Ishikawa (cell line): ENCODE measurements at regions not wholly inside any gene's neighbourhood (a gene's known extent, or its start where the extent isn't known, plus 50 kb on each side); places are given as distances from the start of the nearest gene placed in this dataset.

ENCODE experiments used
- CEBPB ChIP-seq: IDR thresholded peaks from 2 replicates; pipeline ENCODE4 v1.6.1; 2012
- CREB1 ChIP-seq: IDR thresholded peaks from 2 replicates; pipeline ENCODE4 v1.6.1; 2012; ENCODE audit warnings: low read depth
- EGR1 ChIP-seq: IDR thresholded peaks from 2 replicates; pipeline ENCODE4 v1.6.1; 2012
- EP300 ChIP-seq: IDR thresholded peaks from 2 replicates; pipeline ENCODE4 v1.6.1; 2012; ENCODE audit warnings: borderline replicate concordance
- FOXM1 ChIP-seq: IDR thresholded peaks from 2 replicates; pipeline ENCODE4 v1.6.1; 2012; ENCODE audit warnings: low read depth, borderline replicate concordance
- MAX ChIP-seq: IDR thresholded peaks from 2 replicates; pipeline ENCODE4 v1.6.1; 2012
- NFIC ChIP-seq: IDR thresholded peaks from 2 replicates; pipeline ENCODE4 v1.6.1; 2012
- RAD21 ChIP-seq: IDR thresholded peaks from 2 replicates; pipeline ENCODE4 v1.6.1; 2012; ENCODE audit warnings: low read depth
- REST ChIP-seq: IDR thresholded peaks from 2 replicates; pipeline ENCODE4 v1.6.1; 2012; ENCODE audit warnings: low read depth, mild to moderate bottlenecking
- TAF1 ChIP-seq: IDR thresholded peaks from 2 replicates; pipeline ENCODE4 v1.6.1; 2012; ENCODE audit warnings: low read depth, mild to moderate bottlenecking
- TCF12 ChIP-seq: IDR thresholded peaks from 2 replicates; pipeline ENCODE4 v1.6.1; 2012; ENCODE audit warnings: low read depth
- TEAD4 ChIP-seq: IDR thresholded peaks from 2 replicates; pipeline ENCODE4 v1.6.1; 2012
- USF1 ChIP-seq: IDR thresholded peaks from 2 replicates; pipeline ENCODE4 v1.6.1; 2012
- YY1 ChIP-seq: IDR thresholded peaks from 2 replicates; pipeline ENCODE4 v1.6.1; 2012; ENCODE audit warnings: low read depth
- ZBTB7A ChIP-seq: IDR thresholded peaks from 2 replicates; pipeline ENCODE4 v1.6.1; 2012; ENCODE audit warnings: low read depth

- TF ChIP-seq CREB1 (no peak), TCF12 (no peak), EGR1 (no peak), RAD21 (no peak), ZBTB7A (no peak), MAX (no peak)
Observed at GRCh38 chr10:65816536-65816935, 1109.3 kb upstream of the LRRTM3 start.

GRCh38 chr10:65818990-65819389 lies 1106.8 kb upstream of the LRRTM3 start:
- TF ChIP-seq TAF1 (no peak), MAX (no peak), REST (no peak), CEBPB (no peak), USF1 (no peak), TCF12 (no peak), CREB1 (no peak), RAD21 (no peak), TEAD4 (no peak), FOXM1 (no peak), NFIC (no peak), EGR1 (no peak), ZBTB7A (no peak), YY1 (no peak), EP300 (no peak)

- no peak for TF ChIP-seq CREB1
- TF ChIP-seq REST: no peak
- no peak for TF ChIP-seq MAX
- TF ChIP-seq NFIC: no peak
- TF ChIP-seq FOXM1: no peak
- TF ChIP-seq YY1: no peak
Observed at GRCh38 chr10:65827359-65827758, 1098.5 kb upstream of the LRRTM3 start.

GRCh38 chr10:65838811-65839210 lies 1087.0 kb upstream of the LRRTM3 start:
- TF ChIP-seq EP300: no peak
- TF ChIP-seq YY1: no peak
- no peak for TF ChIP-seq TEAD4
- TF ChIP-seq MAX: no peak
- TF ChIP-seq RAD21: no peak
- no peak for TF ChIP-seq REST
- no peak for TF ChIP-seq CEBPB
- TF ChIP-seq FOXM1: no peak
- no peak for TF ChIP-seq CREB1
- no peak for TF ChIP-seq TCF12
- no peak for TF ChIP-seq TAF1
- TF ChIP-seq EGR1: no peak
- no peak for TF ChIP-seq USF1
- no peak for TF ChIP-seq NFIC
- TF ChIP-seq ZBTB7A: no peak

- no peak for TF ChIP-seq MAX
- no peak for TF ChIP-seq CEBPB
- TF ChIP-seq RAD21: no peak
- no peak for TF ChIP-seq TCF12
- TF ChIP-seq EP300: no peak
- TF ChIP-seq YY1: no peak
- TF ChIP-seq TAF1: no peak
- TF ChIP-seq NFIC: no peak
- no peak for TF ChIP-seq TEAD4
- TF ChIP-seq EGR1: no peak
- TF ChIP-seq ZBTB7A: no peak
- no peak for TF ChIP-seq CREB1
- no peak for TF ChIP-seq USF1
Observed at GRCh38 chr10:65843203-65843602, 1082.6 kb upstream of the LRRTM3 start.
